DMS153 treated with DMSO at 0.1 percent for 48 hours (cell line): ENCODE measurements at regions not wholly inside any gene's neighbourhood (a gene's known extent, or its start where the extent isn't known, plus 50 kb on each side); places are given as distances from the start of the nearest gene placed in this dataset.
A peak's percentile ranks its signal among the peaks of the same experiment; 100 is the strongest.
"Not testable (repeated sequence)": the region's sequence is repeated elsewhere in the genome, so short reads cannot be mapped to it uniquely, and the experiment has no call there.

Experiments
- DNase-seq: peaks from one replicate; lab custom pipeline; 2025; ENCODE audit not compliant: unreplicated experiment; lab: John Stamatoyannopoulos, UW

- peak; percentile 45 for DNase-seq
Observed at GRCh38 chr9:31542384-31543055, 841.9 kb upstream of the ACO1 start.

DNA sequence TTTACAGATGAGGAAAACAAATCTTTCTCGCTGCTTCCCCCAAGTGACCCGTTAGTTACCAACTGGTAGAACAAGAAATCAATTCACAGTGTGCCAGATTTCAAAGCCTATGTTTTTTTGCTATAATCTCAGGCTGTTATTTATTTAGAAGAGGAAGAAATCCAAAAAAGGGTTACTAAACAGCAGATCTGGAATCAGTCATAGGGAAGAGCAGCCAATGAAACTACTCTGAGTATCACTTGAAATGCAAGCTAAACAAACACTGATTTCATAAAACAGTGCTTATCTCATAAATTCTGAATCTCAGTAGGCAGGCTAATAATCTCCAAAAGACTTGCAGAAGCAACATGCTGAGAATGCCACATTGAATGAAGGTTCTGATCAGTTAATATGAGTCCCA, 829.5 kb upstream of the ACO1 start:
- no peak for DNase-seq

GRCh38 chr9:31556667-31557463, 827.6 kb upstream of the ACO1 start:
- no peak for DNase-seq

- not testable (repeated sequence) for DNase-seq
Observed at GRCh38 chr9:31572190-31572589, 812.3 kb upstream of the ACO1 start.

DNA sequence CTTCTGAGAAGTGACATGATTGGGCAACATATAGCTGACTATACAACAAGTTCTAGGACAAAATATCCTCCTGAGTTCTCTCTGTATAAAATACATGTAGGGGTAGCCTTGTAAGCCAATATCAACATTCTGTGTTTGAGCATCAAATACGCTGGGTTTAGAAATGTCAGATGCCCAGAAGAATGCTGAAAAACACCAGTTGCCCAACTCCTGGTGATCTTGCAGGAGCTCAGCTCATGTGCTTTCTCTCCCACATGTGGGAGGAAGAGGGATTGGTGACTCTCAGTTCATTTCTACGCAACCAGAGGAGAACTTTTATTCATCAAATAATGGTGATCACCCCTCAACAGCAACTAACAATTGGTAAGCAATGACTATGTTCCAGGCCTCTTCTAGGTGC, 810.9 kb upstream of the ACO1 start:
- DNase-seq: no peak

DNA sequence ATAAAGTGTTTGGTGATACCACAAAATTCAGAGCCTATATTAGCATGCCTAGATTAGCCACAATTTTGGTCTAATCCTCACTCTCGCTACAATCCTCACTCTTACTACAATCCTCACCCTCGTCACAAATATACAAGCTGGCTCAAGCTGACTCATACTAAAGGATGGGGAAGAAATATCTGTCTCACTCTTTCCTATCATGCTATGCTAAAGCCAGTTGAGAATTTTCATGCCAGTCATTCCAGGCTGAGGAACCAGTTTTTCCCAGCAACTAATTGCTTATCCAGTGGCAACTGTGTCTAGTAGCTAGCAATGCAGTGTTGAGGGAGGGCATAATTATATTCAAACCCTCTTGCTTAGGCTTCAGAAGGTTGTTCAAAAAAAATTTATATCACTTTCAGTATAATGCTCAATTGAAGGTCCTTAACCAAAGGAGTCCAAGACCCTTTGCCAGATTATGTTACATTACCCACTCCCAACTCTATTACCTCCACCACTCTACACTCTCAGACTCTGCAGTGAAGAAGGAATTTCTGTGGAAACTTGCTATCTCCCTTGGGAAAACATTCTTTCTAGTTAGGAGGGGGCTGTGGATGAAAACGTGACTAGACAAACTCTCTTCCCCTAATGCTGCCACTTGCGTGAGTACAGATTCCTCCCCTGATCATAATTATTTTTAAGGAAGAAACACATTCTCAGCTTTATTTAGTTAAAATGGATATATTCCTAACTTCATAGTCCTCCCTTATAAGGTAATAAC, 810.3 kb upstream of the ACO1 start:
- no peak for DNase-seq

- DNase-seq: no peak
Observed at GRCh38 chr9:31582071-31582470, 802.4 kb upstream of the ACO1 start.

- DNase-seq: no peak
Observed at GRCh38 chr9:31582561-31582960, 801.9 kb upstream of the ACO1 start.

DNA sequence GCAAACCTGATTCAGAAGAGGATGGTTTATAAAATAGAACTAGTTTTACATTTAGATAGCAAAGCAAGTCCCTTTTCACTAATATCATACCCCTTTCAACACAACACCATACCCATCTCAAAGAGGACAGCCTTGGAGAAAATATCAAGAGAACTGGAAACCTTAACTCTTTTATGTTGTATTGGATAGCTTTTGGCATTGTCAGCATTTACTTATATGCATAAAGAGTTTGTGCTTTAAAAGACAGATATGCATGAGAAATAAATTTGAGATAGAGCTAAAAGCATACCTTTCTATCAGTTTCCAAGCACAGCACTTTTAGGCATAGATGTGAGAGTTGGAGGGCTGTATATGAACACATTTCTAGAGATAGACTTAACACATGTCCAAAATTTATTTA, 799.3 kb upstream of the ACO1 start:
- no peak for DNase-seq

- no peak for DNase-seq
Observed at GRCh38 chr9:31587146-31587545, 797.3 kb upstream of the ACO1 start.

GRCh38 chr9:31588006-31588405, 796.4 kb upstream of the ACO1 start:
- DNase-seq: no peak

GRCh38 chr9:31588756-31589155, 795.7 kb upstream of the ACO1 start:
- no peak for DNase-seq

- DNase-seq: no peak
Observed at GRCh38 chr9:31590091-31590490, 794.4 kb upstream of the ACO1 start.

DNA sequence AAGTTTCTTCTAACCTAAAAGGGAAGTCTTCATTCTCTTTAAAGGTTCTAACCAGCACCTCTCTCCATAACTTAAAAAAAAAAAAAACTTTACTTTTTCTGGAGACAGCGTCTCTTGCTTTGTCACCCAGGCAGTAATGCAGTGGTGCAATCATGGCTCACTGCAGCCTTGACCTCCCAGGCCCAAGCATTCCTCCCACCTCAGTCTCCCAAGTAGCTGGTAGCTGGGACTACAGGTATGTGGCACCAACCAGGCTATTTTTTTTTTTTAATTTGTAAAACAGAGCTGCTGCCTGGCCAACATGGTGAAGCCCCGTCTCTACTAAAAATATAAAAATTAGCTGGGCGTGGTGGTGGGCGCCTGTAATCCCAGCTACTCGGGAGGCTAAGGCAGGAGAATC, 787.4 kb upstream of the ACO1 start:
- not testable (repeated sequence) for DNase-seq

DNA sequence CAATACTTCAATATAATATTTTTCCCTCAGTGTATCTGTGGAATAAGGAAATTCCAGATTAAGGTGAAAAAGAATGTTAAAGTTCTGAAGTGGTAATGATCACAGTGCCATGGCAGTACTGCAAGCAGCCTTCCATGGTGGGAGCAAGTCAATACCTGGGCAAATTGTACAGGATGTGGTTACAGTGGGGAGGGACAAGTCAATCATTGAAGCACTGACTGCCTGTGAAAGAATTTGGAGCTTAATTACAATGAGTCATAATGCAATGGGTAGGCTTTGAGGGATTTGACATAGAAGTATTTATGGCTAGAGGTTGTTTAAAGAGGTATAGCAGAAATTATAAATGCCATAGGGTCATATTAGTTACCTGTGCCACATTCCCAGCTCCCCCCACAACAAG, 786.5 kb upstream of the ACO1 start:
- DNase-seq: no peak

- DNase-seq: no peak
Observed at GRCh38 chr9:31601666-31602065, 782.8 kb upstream of the ACO1 start.

DNA sequence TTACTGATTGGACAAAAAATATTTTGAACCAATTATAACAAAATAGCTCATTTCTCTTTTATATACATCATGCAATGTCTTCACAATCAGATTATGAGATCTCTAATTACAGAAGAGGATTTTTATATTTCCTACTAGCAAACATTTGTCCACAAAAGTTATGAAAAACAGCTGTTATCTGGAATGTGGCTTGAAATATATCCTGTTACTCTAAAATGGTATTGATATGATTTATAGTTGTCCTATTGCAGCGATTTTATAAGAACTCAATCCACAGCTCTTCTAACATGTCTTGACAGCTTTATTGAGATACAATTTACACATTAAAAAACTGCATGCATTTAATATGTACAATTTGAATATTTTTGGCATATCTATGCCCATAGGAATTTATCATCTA, 779.9 kb upstream of the ACO1 start:
- DNase-seq: no peak

GRCh38 chr9:31605164-31605563, 779.3 kb upstream of the ACO1 start:
- no peak for DNase-seq

GRCh38 chr9:31606678-31607077, 777.8 kb upstream of the ACO1 start:
- no peak for DNase-seq

DNA sequence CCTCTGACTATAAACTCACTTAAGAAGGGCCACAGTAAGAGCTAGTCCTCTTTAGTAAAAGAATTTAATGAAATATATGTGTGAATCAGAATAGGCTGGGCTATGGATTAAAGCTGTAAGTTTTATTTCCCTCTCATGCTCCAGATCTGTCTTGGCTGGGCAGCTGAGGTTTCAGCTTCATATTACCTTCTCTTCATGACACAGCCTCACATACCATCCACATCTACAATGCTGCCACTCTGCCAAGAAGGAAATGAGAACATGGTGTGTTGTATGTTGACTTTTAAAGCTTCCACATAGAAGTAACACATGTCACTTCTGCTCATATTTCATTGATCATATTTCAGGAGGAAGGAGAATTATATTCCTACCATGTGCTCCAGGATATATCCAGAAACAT, 776.0 kb upstream of the ACO1 start:
- no peak for DNase-seq

DNA sequence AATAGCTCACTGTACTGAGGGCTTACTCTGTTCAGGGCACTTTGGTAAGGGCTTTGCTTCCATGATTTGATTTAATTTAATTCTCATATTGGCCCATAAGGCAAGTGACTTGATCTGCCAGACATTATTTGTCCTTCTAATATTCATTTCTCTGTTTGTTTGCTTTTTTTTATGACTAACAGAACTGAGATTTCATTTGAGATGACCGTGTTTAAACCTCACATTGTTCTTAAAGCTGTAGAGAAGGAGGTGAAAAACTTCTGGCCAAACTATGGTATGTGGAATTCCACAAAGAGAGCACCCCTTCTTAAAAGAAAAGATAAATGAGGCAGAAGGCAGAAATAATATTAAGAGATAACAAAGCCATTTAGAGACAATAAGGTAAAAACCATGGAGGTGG, 775.6 kb upstream of the ACO1 start:
- no peak for DNase-seq
